ENCODE measurements at regions not wholly inside any gene's neighbourhood (a gene's known extent, or its start where the extent isn't known, plus 50 kb on each side); places are given as distances from the start of the nearest gene placed in this dataset.

- no peak for TF ChIP-seq PATZ1 (CRISPR knock-in tag; IDR thresholded peaks at IDR 0.05; ENCODE audit: borderline replicate concordance)
- no peak for TF ChIP-seq IRF9 (tag; IDR thresholded peaks at IDR 0.05)
- no peak for TF ChIP-seq ZNF354B (CRISPR knock-in tag; IDR thresholded peaks at IDR 0.05)
- no peak for TF ChIP-seq CHCHD3 (CRISPR knock-in tag; IDR thresholded peaks at IDR 0.05)
- no peak for TF ChIP-seq EHMT2 (IDR thresholded peaks at IDR 0.05)
- TF ChIP-seq FOSL1 (tag; conservative IDR thresholded peaks at IDR 0.05) = no peak
- TF ChIP-seq SIN3A (IDR thresholded peaks at IDR 0.05; ENCODE audit: borderline replicate concordance in 2 of 2, control insufficient read depth in 1 of 2, low read depth in 2 of 2, low read length in 2 of 2) = no peak
- TF ChIP-seq MCM2 (IDR thresholded peaks at IDR 0.05; ENCODE audit: low read depth) = no peak
- TF ChIP-seq ZNF707 (CRISPR knock-in tag; conservative IDR thresholded peaks at IDR 0.05) = no peak
- TF ChIP-seq, protein P1, sequence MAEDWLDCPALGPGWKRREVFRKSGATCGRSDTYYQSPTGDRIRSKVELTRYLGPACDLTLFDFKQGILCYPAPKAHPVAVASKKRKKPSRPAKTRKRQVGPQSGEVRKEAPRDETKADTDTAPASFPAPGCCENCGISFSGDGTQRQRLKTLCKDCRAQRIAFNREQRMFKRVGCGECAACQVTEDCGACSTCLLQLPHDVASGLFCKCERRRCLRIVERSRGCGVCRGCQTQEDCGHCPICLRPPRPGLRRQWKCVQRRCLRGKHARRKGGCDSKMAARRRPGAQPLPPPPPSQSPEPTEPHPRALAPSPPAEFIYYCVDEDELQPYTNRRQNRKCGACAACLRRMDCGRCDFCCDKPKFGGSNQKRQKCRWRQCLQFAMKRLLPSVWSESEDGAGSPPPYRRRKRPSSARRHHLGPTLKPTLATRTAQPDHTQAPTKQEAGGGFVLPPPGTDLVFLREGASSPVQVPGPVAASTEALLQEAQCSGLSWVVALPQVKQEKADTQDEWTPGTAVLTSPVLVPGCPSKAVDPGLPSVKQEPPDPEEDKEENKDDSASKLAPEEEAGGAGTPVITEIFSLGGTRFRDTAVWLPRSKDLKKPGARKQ (CRISPR knock-in tag; IDR thresholded peaks at IDR 0.05) = no peak
- TF ChIP-seq CREM (IDR thresholded peaks at IDR 0.05; ENCODE audit: low read depth) = no peak
Observed at GRCh38 chr9:79858508-79858907, 286.7 kb downstream of the TLE4 start (continued).
